ENCODE measurements at regions not wholly inside any gene's neighbourhood (a gene's known extent, or its start where the extent isn't known, plus 50 kb on each side); places are given as distances from the start of the nearest gene placed in this dataset.

GRCh38 chr1:60376196-60376595 is 302.6 kb upstream of the C1orf87 start:
- H3K36me3 ChIP-seq: no peaks in the 10 kb centered on the region
- no peak for DNase-seq (ENCODE audit: low read depth in 1 of 2, low spot score in 1 of 2)

GRCh38 chr1:60374537-60374936 is 301.0 kb upstream of the C1orf87 start:
- no peak overlapping the region for H3K27ac ChIP-seq
- no peaks in the 10 kb centered on the region for H3K27me3 ChIP-seq
- no peak for TF ChIP-seq CTCF (IDR thresholded peaks at IDR 0.05; ENCODE audit: low read depth, low read length)
- no peaks in the 10 kb centered on the region for H3K36me3 ChIP-seq
- H3K4me1 ChIP-seq (ENCODE audit: low read depth): no peaks in the 10 kb centered on the region
- H3K9me3 ChIP-seq (ENCODE audit: low read depth): no peaks in the 10 kb centered on the region
- no peak overlapping the region for H3K4me3 ChIP-seq
- no peak for DNase-seq (ENCODE audit: low read depth in 1 of 2, low spot score in 1 of 2)

More at GRCh38 chr1:60376196-60376595, 302.6 kb upstream of the C1orf87 start:
- TF ChIP-seq CTCF (IDR thresholded peaks at IDR 0.05; ENCODE audit: low read depth, low read length): no peak
- Histone ChIP-seq H3K4me3 (no peak overlapping the region), H3K27me3 (no peaks in the 10 kb centered on the region), H3K27ac (no peak overlapping the region), H3K4me1 (ENCODE audit: low read depth) (no peaks in the 10 kb centered on the region), H3K9me3 (ENCODE audit: low read depth) (no peaks in the 10 kb centered on the region)

- no peak for TF ChIP-seq CTCF (IDR thresholded peaks at IDR 0.05; ENCODE audit: low read depth, low read length)
- H3K4me1 ChIP-seq (ENCODE audit: low read depth): no peaks in the 10 kb centered on the region
- no peaks in the 10 kb centered on the region for H3K27me3 ChIP-seq
- no peak for DNase-seq (ENCODE audit: low read depth in 1 of 2, low spot score in 1 of 2)
- H3K27ac ChIP-seq: no peak overlapping the region
- no peaks in the 10 kb centered on the region for H3K9me3 ChIP-seq (ENCODE audit: low read depth)
- H3K36me3 ChIP-seq: no peaks in the 10 kb centered on the region
- H3K4me3 ChIP-seq: no peak overlapping the region
Observed at GRCh38 chr1:60367532-60367931, 294.0 kb upstream of the C1orf87 start.

GRCh38 chr1:60359431-60359830 is 285.9 kb upstream of the C1orf87 start:
- TF ChIP-seq CTCF (IDR thresholded peaks at IDR 0.05; ENCODE audit: low read depth, low read length): no peak

GRCh38 chr1:60350531-60350930 is 277.0 kb upstream of the C1orf87 start:
- Histone ChIP-seq H3K27me3 (no peaks in the 10 kb centered on the region), H3K9me3 (ENCODE audit: low read depth) (no peaks in the 10 kb centered on the region), H3K4me1 (ENCODE audit: low read depth) (no peaks in the 10 kb centered on the region), H3K27ac (no peak overlapping the region), H3K36me3 (no peaks in the 10 kb centered on the region), H3K4me3 (no peak overlapping the region)
- no peak for TF ChIP-seq CTCF (IDR thresholded peaks at IDR 0.05; ENCODE audit: low read depth, low read length)
- no peak for DNase-seq (ENCODE audit: low read depth in 1 of 2, low spot score in 1 of 2)

More at GRCh38 chr1:60359431-60359830, 285.9 kb upstream of the C1orf87 start:
- H3K27me3 ChIP-seq: no peaks in the 10 kb centered on the region
- no peaks in the 10 kb centered on the region for H3K36me3 ChIP-seq
- no peaks in the 10 kb centered on the region for H3K4me1 ChIP-seq (ENCODE audit: low read depth)
- no peak overlapping the region for H3K27ac ChIP-seq
- H3K4me3 ChIP-seq: no peak overlapping the region
- H3K9me3 ChIP-seq (ENCODE audit: low read depth): no peaks in the 10 kb centered on the region
- DNase-seq (ENCODE audit: low read depth in 1 of 2, low spot score in 1 of 2): no peak

GRCh38 chr1:60348884-60349283 is 275.3 kb upstream of the C1orf87 start:
- TF ChIP-seq CTCF (IDR thresholded peaks at IDR 0.05; ENCODE audit: low read depth, low read length): no peak
- Histone ChIP-seq H3K27me3 (no peaks in the 10 kb centered on the region), H3K4me3 (no peak overlapping the region), H3K27ac (no peak overlapping the region), H3K9me3 (ENCODE audit: low read depth) (no peaks in the 10 kb centered on the region), H3K36me3 (no peaks in the 10 kb centered on the region), H3K4me1 (ENCODE audit: low read depth) (no peaks in the 10 kb centered on the region)
- DNase-seq (ENCODE audit: low read depth in 1 of 2, low spot score in 1 of 2): no peak
